GM12878 (cell line): ENCODE measurements at regions not wholly inside any gene's neighbourhood (a gene's known extent, or its start where the extent isn't known, plus 50 kb on each side); places are given as distances from the start of the nearest gene placed in this dataset.

ENCODE experiments used
- CTCF ChIP-seq, 3 experiments: IDR thresholded peaks in 2 of 3; conservative IDR thresholded peaks in 1 of 3; 2 replicates each; pipeline ENCODE4 v1.5.1; 2011; ENCODE audit warnings: low read depth in 3 of 3, low read length in 3 of 3, mild to moderate bottlenecking in 3 of 3, control low read depth in 2 of 3, moderate library complexity in 2 of 3, inconsistent platforms in 1 of 3, mixed read lengths in 1 of 3; ENCODE audit not compliant: control insufficient read depth in 2 of 3, insufficient read depth in 1 of 3; ENCODE audit errors: extremely low read depth in 1 of 3
- EP300 ChIP-seq, 2 experiments: fragments of 150-350 bp in 1 of 2; IDR thresholded peaks; 2 replicates each; pipeline ENCODE4 v1.6.1; 2011 to 2012; ENCODE audit warnings: low read depth in 2 of 2, low read length in 2 of 2, borderline replicate concordance in 1 of 2, improper control_type of control experiment in 1 of 2, inconsistent platforms in 1 of 2; ENCODE audit not compliant: control insufficient read depth in 1 of 2
- ETV6 ChIP-seq, 2 experiments: fragments of 450-650 bp in 1 of 2; IDR thresholded peaks in 1 of 2; conservative IDR thresholded peaks in 1 of 2; 2 replicates each; pipeline ENCODE4 v1.6.1; 2014; ENCODE audit warnings: antibody characterized with exemption in 1 of 2, borderline replicate concordance in 1 of 2, low read depth in 1 of 2, mild to moderate bottlenecking in 1 of 2, moderate library complexity in 1 of 2
- EZH2 ChIP-seq: IDR thresholded peaks from 2 replicates; pipeline ENCODE4 v1.6.1; 2012; ENCODE audit warnings: low read depth, mild to moderate bottlenecking, control low read depth, inconsistent platforms, low read length, borderline replicate concordance; ENCODE audit not compliant: control insufficient read depth
- HCFC1 ChIP-seq: fragments of 150-350 bp; IDR thresholded peaks from 2 replicates; pipeline ENCODE4 v1.6.1; 2014; ENCODE audit warnings: low read length
- PKNOX1 ChIP-seq: fragments of 450-650 bp; IDR thresholded peaks from 2 replicates; pipeline ENCODE4 v1.6.1; 2016; ENCODE audit warnings: mild to moderate bottlenecking
- POLR2AphosphoS5 ChIP-seq: IDR thresholded peaks from 2 replicates; pipeline ENCODE4 v1.6.1; 2011; ENCODE audit warnings: mild to moderate bottlenecking, low read length, inconsistent platforms
- RBBP5 ChIP-seq: fragments of 200-600 bp; sonication (generic); conservative IDR thresholded peaks from 2 replicates; pipeline ENCODE4 v1.6.1; 2016
- SIN3A ChIP-seq: IDR thresholded peaks from 2 replicates; pipeline ENCODE4 v1.6.1; 2012; ENCODE audit warnings: low read depth, low read length, improper control_type of control experiment
- ZNF592 ChIP-seq: fragments of 450-650 bp; IDR thresholded peaks from 2 replicates; pipeline ENCODE4 v1.6.1; 2017; ENCODE audit warnings: mild to moderate bottlenecking, moderate library complexity

GRCh38 chr5:155311721-155312120, 298.2 kb downstream of the KIF4B start:
- no peak for TF ChIP-seq ETV6 (conservative IDR thresholded peaks at IDR 0.05 in 1 of 2, IDR thresholded peaks at IDR 0.05 in 1 of 2; ENCODE audit: borderline replicate concordance in 1 of 2, low read depth in 1 of 2)
- TF ChIP-seq CTCF (IDR thresholded peaks at IDR 0.05 in 2 of 3, conservative IDR thresholded peaks at IDR 0.05 in 1 of 3; ENCODE audit: control insufficient read depth in 2 of 3, extremely low read depth in 1 of 3, insufficient read depth in 1 of 3, low read depth in 3 of 3, low read length in 3 of 3): no peak
- no peak for TF ChIP-seq SIN3A
- TF ChIP-seq POLR2AphosphoS5: no peak
- TF ChIP-seq EP300 (IDR thresholded peaks at IDR 0.05; ENCODE audit: borderline replicate concordance in 1 of 2, control insufficient read depth in 1 of 2, low read depth in 2 of 2, low read length in 2 of 2): no peak
- no peak for TF ChIP-seq ZNF592
- TF ChIP-seq HCFC1: no peak
- no peak for TF ChIP-seq RBBP5
- TF ChIP-seq EZH2: no peak
- no peak for TF ChIP-seq PKNOX1
